Lung (tissue), 11 donors: ENCODE measurements at regions not wholly inside any gene's neighbourhood (a gene's known extent, or its start where the extent isn't known, plus 50 kb on each side); places are given as distances from the start of the nearest gene placed in this dataset.

ENCODE experiments used
- ATAC-seq: fragments of 200-7000 bp; cut with Tn5 transposase; one replicate; pipeline ENCODE4 v1.9.1; 2020; ENCODE audit warnings: moderate number of reproducible peaks; ENCODE audit not compliant: insufficient read depth, low FRiP score
- DNase-seq, 3 donors: peaks; one replicate each; pipeline ENCODE4 v3.0.0-alpha.2; 2013 to 2017
- H3K27ac ChIP-seq, 2 donors: one replicate each; pipeline ENCODE4 v1.5.1; 2013; ENCODE audit warnings: mild to moderate bottlenecking in 2 of 2, moderate library complexity in 2 of 2, control low read depth in 1 of 2, inconsistent platforms in 1 of 2, low read depth in 1 of 2, low read length in 1 of 2
- H3K27me3 ChIP-seq, 3 donors: one replicate each; pipeline ENCODE4 v1.5.1; 2013; ENCODE audit warnings: low read length in 2 of 3; ENCODE audit not compliant: control insufficient read depth in 3 of 3, insufficient read depth in 3 of 3
- H3K36me3 ChIP-seq, 4 donors: one replicate each; pipeline ENCODE4 v1.5.1; 2013; ENCODE audit warnings: low read length in 4 of 4, mild to moderate bottlenecking in 1 of 4, moderate library complexity in 1 of 4; ENCODE audit not compliant: control insufficient read depth in 4 of 4, insufficient read depth in 4 of 4
- H3K4me1 ChIP-seq, 5 donors: one replicate each; pipeline ENCODE4 v1.5.1; 2013; ENCODE audit warnings: low read length in 5 of 5, mild to moderate bottlenecking in 2 of 5, moderate library complexity in 1 of 5; ENCODE audit not compliant: control insufficient read depth in 5 of 5, insufficient read depth in 5 of 5
- H3K4me3 ChIP-seq: one replicate; pipeline ENCODE4 v1.5.1; 2013; ENCODE audit warnings: mild to moderate bottlenecking, control low read depth, moderate library complexity
- H3K9ac ChIP-seq, 2 donors: one replicate each; pipeline ENCODE4 v1.5.1; 2013; ENCODE audit warnings: low read length in 2 of 2, control low read depth in 1 of 2; ENCODE audit not compliant: insufficient read depth in 1 of 2
- H3K9me3 ChIP-seq, 4 donors: one replicate each; pipeline ENCODE4 v1.5.1; 2013; ENCODE audit warnings: low read length in 3 of 4, mild to moderate bottlenecking in 1 of 4, moderate library complexity in 1 of 4; ENCODE audit not compliant: control insufficient read depth in 4 of 4, insufficient read depth in 3 of 4
- WGBS, 2 donors: extraction: QIAGEN DNeasy Blood & Tissue Kit; methylation state at CpG; one replicate each; pipeline ENCODE4 v1.1.7; 2013; 5-methylcytosine and 5-hydroxymethylcytosine counted together
- TF ChIP-seq, protein P1 (sequence below): IDR thresholded peaks from 2 replicates; pipeline ENCODE4 v1.5.1; 2012; ENCODE audit warnings: mild to moderate bottlenecking; ENCODE audit errors: control extremely low read depth, extremely low read depth
- donor health status: control.
- donor health status: control.
- donor health status: Bipolar disorder and iron deficiency.
- donor health status: healthy.
- donor health status: DM: yes; HTN: yes; CAD: no.

- Histone ChIP-seq H3K4me3 (no peak overlapping the region), H3K4me1 (no peaks in the 10 kb centered on the region), H3K9me3 (peaks cover 3 to 88% (median 43%) of the 10 kb centered on the region in 4 donors), H3K27ac (no peak overlapping the region), H3K27me3 (no peaks in the 10 kb centered on the region), H3K9ac (no peak overlapping the region), H3K36me3 (peaks cover 29 to 63% (median 56%) of the 10 kb centered on the region in 4 donors)
- DNase-seq (no peak), ATAC-seq (no peak)
- TF ChIP-seq, protein P1, sequence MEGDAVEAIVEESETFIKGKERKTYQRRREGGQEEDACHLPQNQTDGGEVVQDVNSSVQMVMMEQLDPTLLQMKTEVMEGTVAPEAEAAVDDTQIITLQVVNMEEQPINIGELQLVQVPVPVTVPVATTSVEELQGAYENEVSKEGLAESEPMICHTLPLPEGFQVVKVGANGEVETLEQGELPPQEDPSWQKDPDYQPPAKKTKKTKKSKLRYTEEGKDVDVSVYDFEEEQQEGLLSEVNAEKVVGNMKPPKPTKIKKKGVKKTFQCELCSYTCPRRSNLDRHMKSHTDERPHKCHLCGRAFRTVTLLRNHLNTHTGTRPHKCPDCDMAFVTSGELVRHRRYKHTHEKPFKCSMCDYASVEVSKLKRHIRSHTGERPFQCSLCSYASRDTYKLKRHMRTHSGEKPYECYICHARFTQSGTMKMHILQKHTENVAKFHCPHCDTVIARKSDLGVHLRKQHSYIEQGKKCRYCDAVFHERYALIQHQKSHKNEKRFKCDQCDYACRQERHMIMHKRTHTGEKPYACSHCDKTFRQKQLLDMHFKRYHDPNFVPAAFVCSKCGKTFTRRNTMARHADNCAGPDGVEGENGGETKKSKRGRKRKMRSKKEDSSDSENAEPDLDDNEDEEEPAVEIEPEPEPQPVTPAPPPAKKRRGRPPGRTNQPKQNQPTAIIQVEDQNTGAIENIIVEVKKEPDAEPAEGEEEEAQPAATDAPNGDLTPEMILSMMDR, result no peak
- 84 to 85% methylated on average over 8 of the region's 8 CpGs for WGBS, 2 donors
Measured at GRCh38 chr15:25090073-25090733, 135.4 kb downstream of the SNRPN start.

- 83 to 85% methylated on average over 12 of the region's 12 CpGs for WGBS, 2 donors
- peaks cover 4 to 79% (median 34%) of the 10 kb centered on the region in 4 donors for H3K9me3 ChIP-seq
- peaks cover 28 to 51% (median 45%) of the 10 kb centered on the region in 4 donors for H3K36me3 ChIP-seq
Measured at GRCh38 chr15:25091421-25092158, 136.8 kb downstream of the SNRPN start.

DNA sequence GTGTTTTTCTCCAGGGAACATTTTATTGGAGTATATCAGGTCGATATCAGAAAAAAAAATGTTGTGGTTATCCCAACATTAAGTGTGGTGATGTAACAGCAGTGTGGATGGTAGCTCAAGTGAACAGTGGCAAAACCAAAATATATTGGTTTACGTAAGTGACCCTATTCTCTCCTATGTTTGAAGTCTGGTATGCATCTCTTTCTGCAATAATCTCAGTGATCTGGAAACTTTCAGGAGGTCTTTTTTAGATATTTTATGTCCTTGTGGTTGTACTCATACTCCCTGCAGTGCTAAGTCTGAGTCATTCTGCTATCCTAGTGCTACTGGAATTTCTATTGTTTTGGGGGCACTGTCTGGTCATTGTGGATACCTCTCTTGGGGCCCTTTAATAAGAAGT lies 137.9 kb downstream of the SNRPN start:
- H3K27ac ChIP-seq, result no peak overlapping the region
- 85 to 87% methylated on average over 2 of the region's 2 CpGs for WGBS, 2 donors
- no peak overlapping the region for H3K9ac ChIP-seq
- H3K4me3 ChIP-seq, result no peak overlapping the region
- ATAC-seq (no peak), DNase-seq (no peak)
- no peaks in the 10 kb centered on the region for H3K4me1 ChIP-seq
- H3K27me3 ChIP-seq, result no peaks in the 10 kb centered on the region
- H3K9me3 ChIP-seq, result peaks cover 2 to 77% (median 30%) of the 10 kb centered on the region in 4 donors
- TF ChIP-seq, protein P1, result no peak
- H3K36me3 ChIP-seq, result peaks cover 32 to 50% (median 44%) of the 10 kb centered on the region in 4 donors

More at GRCh38 chr15:25091421-25092158, 136.8 kb downstream of the SNRPN start:
- DNase-seq, result no peak
- no peak overlapping the region for H3K9ac ChIP-seq
- H3K27me3 ChIP-seq, result no peaks in the 10 kb centered on the region
- H3K27ac ChIP-seq, result no peak overlapping the region
- TF ChIP-seq, protein P1, result no peak
- H3K4me1 ChIP-seq, result no peaks in the 10 kb centered on the region
- H3K4me3 ChIP-seq, result no peak overlapping the region
- ATAC-seq, result no peak
